ENCODE measurements at regions not wholly inside any gene's neighbourhood (a gene's known extent, or its start where the extent isn't known, plus 50 kb on each side); places are given as distances from the start of the nearest gene placed in this dataset.

GRCh38 chr1:62917314-62917713 lies 133.4 kb downstream of the ATG4C start:
- H3K27me3 ChIP-seq (ENCODE audit: control insufficient read depth in 3 of 3, insufficient read depth in 3 of 3, low read length in 3 of 3): peaks cover 0 to 3% (median 0%) of the 10 kb centered on the region in 3 donors
- no peak overlapping the region for H3K27ac ChIP-seq (ENCODE audit: low read depth, low read length)
- no peaks in the 10 kb centered on the region for H3K4me1 ChIP-seq (ENCODE audit: control insufficient read depth in 3 of 3, insufficient read depth in 3 of 3, low read length in 3 of 3)

GRCh38 chr1:62917805-62918204 lies 133.9 kb downstream of the ATG4C start:
- Histone ChIP-seq H3K27me3 (ENCODE audit: control insufficient read depth in 3 of 3, insufficient read depth in 3 of 3, low read length in 3 of 3) (peaks cover 0 to 3% (median 0%) of the 10 kb centered on the region in 3 donors), H3K36me3 (ENCODE audit: control insufficient read depth in 3 of 3, insufficient read depth in 3 of 3, low read length in 3 of 3) (no peaks in the 10 kb centered on the region), H3K9me3 (ENCODE audit: control insufficient read depth in 3 of 3, low read length in 3 of 3) (no peaks in the 10 kb centered on the region), H3K27ac (ENCODE audit: low read depth, low read length) (no peak overlapping the region), H3K4me3 (ENCODE audit: low read length in 3 of 3) (no peak overlapping the region), H3K9ac (ENCODE audit: low read depth in 1 of 3, low read length in 3 of 3) (no peak overlapping the region), H3K4me1 (ENCODE audit: control insufficient read depth in 3 of 3, insufficient read depth in 3 of 3, low read length in 3 of 3) (no peaks in the 10 kb centered on the region)

More at GRCh38 chr1:62917314-62917713, 133.4 kb downstream of the ATG4C start:
- Histone ChIP-seq H3K9me3 (ENCODE audit: control insufficient read depth in 3 of 3, low read length in 3 of 3) (no peaks in the 10 kb centered on the region), H3K36me3 (ENCODE audit: control insufficient read depth in 3 of 3, insufficient read depth in 3 of 3, low read length in 3 of 3) (no peaks in the 10 kb centered on the region), H3K9ac (ENCODE audit: low read depth in 1 of 3, low read length in 3 of 3) (no peak overlapping the region), H3K4me3 (ENCODE audit: low read length in 3 of 3) (no peak overlapping the region)

- no peaks in the 10 kb centered on the region for H3K36me3 ChIP-seq (ENCODE audit: control insufficient read depth in 3 of 3, insufficient read depth in 3 of 3, low read length in 3 of 3)
- H3K27me3 ChIP-seq (ENCODE audit: control insufficient read depth in 3 of 3, insufficient read depth in 3 of 3, low read length in 3 of 3): peaks cover 0 to 3% (median 0%) of the 10 kb centered on the region in 3 donors
- no peak overlapping the region for H3K27ac ChIP-seq (ENCODE audit: low read depth, low read length)
- no peak overlapping the region for H3K9ac ChIP-seq (ENCODE audit: low read depth in 1 of 3, low read length in 3 of 3)
- no peak overlapping the region for H3K4me3 ChIP-seq (ENCODE audit: low read length in 3 of 3)
- no peaks in the 10 kb centered on the region for H3K4me1 ChIP-seq (ENCODE audit: control insufficient read depth in 3 of 3, insufficient read depth in 3 of 3, low read length in 3 of 3)
- H3K9me3 ChIP-seq (ENCODE audit: control insufficient read depth in 3 of 3, low read length in 3 of 3): no peaks in the 10 kb centered on the region
These were observed 134.8 kb downstream of the ATG4C start for GRCh38 chr1:62918700-62919099.

- H3K36me3 ChIP-seq (ENCODE audit: control insufficient read depth in 3 of 3, insufficient read depth in 3 of 3, low read length in 3 of 3): no peaks in the 10 kb centered on the region
- no peak overlapping the region for H3K4me3 ChIP-seq (ENCODE audit: low read length in 3 of 3)
- no peak overlapping the region for H3K9ac ChIP-seq (ENCODE audit: low read depth in 1 of 3, low read length in 3 of 3)
- H3K27ac ChIP-seq (ENCODE audit: low read depth, low read length): no peak overlapping the region
- peaks cover 0 to 3% (median 3%) of the 10 kb centered on the region in 3 donors for H3K27me3 ChIP-seq (ENCODE audit: control insufficient read depth in 3 of 3, insufficient read depth in 3 of 3, low read length in 3 of 3)
- no peaks in the 10 kb centered on the region for H3K4me1 ChIP-seq (ENCODE audit: control insufficient read depth in 3 of 3, insufficient read depth in 3 of 3, low read length in 3 of 3)
- H3K9me3 ChIP-seq (ENCODE audit: control insufficient read depth in 3 of 3, low read length in 3 of 3): no peaks in the 10 kb centered on the region
These were observed 138.1 kb downstream of the ATG4C start for GRCh38 chr1:62922006-62922405.

GRCh38 chr1:62924983-62925790 lies 141.3 kb downstream of the ATG4C start:
- H3K36me3 ChIP-seq (ENCODE audit: control insufficient read depth in 3 of 3, insufficient read depth in 3 of 3, low read length in 3 of 3): no peaks in the 10 kb centered on the region
- no peak overlapping the region for H3K9ac ChIP-seq (ENCODE audit: low read depth in 1 of 3, low read length in 3 of 3)
- no peaks in the 10 kb centered on the region for H3K9me3 ChIP-seq (ENCODE audit: control insufficient read depth in 3 of 3, low read length in 3 of 3)
- H3K27ac ChIP-seq (ENCODE audit: low read depth, low read length): no peak overlapping the region
- H3K4me3 ChIP-seq (ENCODE audit: low read length in 3 of 3): no peak overlapping the region
- H3K27me3 ChIP-seq (ENCODE audit: control insufficient read depth in 3 of 3, insufficient read depth in 3 of 3, low read length in 3 of 3): peaks cover 0 to 9% (median 0%) of the 10 kb centered on the region in 3 donors
- no peaks in the 10 kb centered on the region for H3K4me1 ChIP-seq (ENCODE audit: control insufficient read depth in 3 of 3, insufficient read depth in 3 of 3, low read length in 3 of 3)

GRCh38 chr1:62926681-62927252 lies 142.8 kb downstream of the ATG4C start:
- no peak overlapping the region for H3K4me3 ChIP-seq (ENCODE audit: low read length in 3 of 3)
- H3K36me3 ChIP-seq (ENCODE audit: control insufficient read depth in 3 of 3, insufficient read depth in 3 of 3, low read length in 3 of 3): no peaks in the 10 kb centered on the region
- no peaks in the 10 kb centered on the region for H3K4me1 ChIP-seq (ENCODE audit: control insufficient read depth in 3 of 3, insufficient read depth in 3 of 3, low read length in 3 of 3)
- H3K27ac ChIP-seq (ENCODE audit: low read depth, low read length): no peak overlapping the region
- no peak overlapping the region for H3K9ac ChIP-seq (ENCODE audit: low read depth in 1 of 3, low read length in 3 of 3)
- no peaks in the 10 kb centered on the region for H3K9me3 ChIP-seq (ENCODE audit: control insufficient read depth in 3 of 3, low read length in 3 of 3)
- peaks cover 0 to 9% (median 0%) of the 10 kb centered on the region in 3 donors for H3K27me3 ChIP-seq (ENCODE audit: control insufficient read depth in 3 of 3, insufficient read depth in 3 of 3, low read length in 3 of 3)

GRCh38 chr1:62928885-62929284 lies 145.0 kb downstream of the ATG4C start:
- H3K9ac ChIP-seq (ENCODE audit: low read depth in 1 of 3, low read length in 3 of 3): no peak overlapping the region
- no peak overlapping the region for H3K27ac ChIP-seq (ENCODE audit: low read depth, low read length)
- H3K36me3 ChIP-seq (ENCODE audit: control insufficient read depth in 3 of 3, insufficient read depth in 3 of 3, low read length in 3 of 3): no peaks in the 10 kb centered on the region
- H3K4me3 ChIP-seq (ENCODE audit: low read length in 3 of 3): no peak overlapping the region
- no peaks in the 10 kb centered on the region for H3K4me1 ChIP-seq (ENCODE audit: control insufficient read depth in 3 of 3, insufficient read depth in 3 of 3, low read length in 3 of 3)
- peaks cover 0 to 9% (median 0%) of the 10 kb centered on the region in 3 donors for H3K27me3 ChIP-seq (ENCODE audit: control insufficient read depth in 3 of 3, insufficient read depth in 3 of 3, low read length in 3 of 3)
- H3K9me3 ChIP-seq (ENCODE audit: control insufficient read depth in 3 of 3, low read length in 3 of 3): no peaks in the 10 kb centered on the region

- H3K4me1 ChIP-seq (ENCODE audit: control insufficient read depth in 3 of 3, insufficient read depth in 3 of 3, low read length in 3 of 3): no peaks in the 10 kb centered on the region
- no peak overlapping the region for H3K27ac ChIP-seq (ENCODE audit: low read depth, low read length)
- H3K27me3 ChIP-seq (ENCODE audit: control insufficient read depth in 3 of 3, insufficient read depth in 3 of 3, low read length in 3 of 3): no peaks in the 10 kb centered on the region
- no peak overlapping the region for H3K4me3 ChIP-seq (ENCODE audit: low read length in 3 of 3)
- no peak overlapping the region for H3K9ac ChIP-seq (ENCODE audit: low read depth in 1 of 3, low read length in 3 of 3)
- H3K36me3 ChIP-seq (ENCODE audit: control insufficient read depth in 3 of 3, insufficient read depth in 3 of 3, low read length in 3 of 3): no peaks in the 10 kb centered on the region
- H3K9me3 ChIP-seq (ENCODE audit: control insufficient read depth in 3 of 3, low read length in 3 of 3): no peaks in the 10 kb centered on the region
These were observed 153.8 kb downstream of the ATG4C start for GRCh38 chr1:62937634-62938296.

- Histone ChIP-seq H3K27ac (ENCODE audit: low read depth, low read length) (no peak overlapping the region), H3K27me3 (ENCODE audit: control insufficient read depth in 3 of 3, insufficient read depth in 3 of 3, low read length in 3 of 3) (no peaks in the 10 kb centered on the region), H3K4me3 (ENCODE audit: low read length in 3 of 3) (no peak overlapping the region), H3K9ac (ENCODE audit: low read depth in 1 of 3, low read length in 3 of 3) (no peak overlapping the region), H3K4me1 (ENCODE audit: control insufficient read depth in 3 of 3, insufficient read depth in 3 of 3, low read length in 3 of 3) (no peaks in the 10 kb centered on the region), H3K9me3 (ENCODE audit: control insufficient read depth in 3 of 3, low read length in 3 of 3) (no peaks in the 10 kb centered on the region), H3K36me3 (ENCODE audit: control insufficient read depth in 3 of 3, insufficient read depth in 3 of 3, low read length in 3 of 3) (no peaks in the 10 kb centered on the region)
These were observed 157.8 kb downstream of the ATG4C start for GRCh38 chr1:62941780-62942179.

GRCh38 chr1:62946511-62946910 lies 162.6 kb downstream of the ATG4C start:
- H3K36me3 ChIP-seq (ENCODE audit: control insufficient read depth in 3 of 3, insufficient read depth in 3 of 3, low read length in 3 of 3): no peaks in the 10 kb centered on the region
- H3K27me3 ChIP-seq (ENCODE audit: control insufficient read depth in 3 of 3, insufficient read depth in 3 of 3, low read length in 3 of 3): peaks cover 0 to 3% (median 0%) of the 10 kb centered on the region in 3 donors
- H3K9me3 ChIP-seq (ENCODE audit: control insufficient read depth in 3 of 3, low read length in 3 of 3): no peaks in the 10 kb centered on the region
- no peak overlapping the region for H3K27ac ChIP-seq (ENCODE audit: low read depth, low read length)
- H3K9ac ChIP-seq (ENCODE audit: low read depth in 1 of 3, low read length in 3 of 3): no peak overlapping the region
- H3K4me3 ChIP-seq (ENCODE audit: low read length in 3 of 3): no peak overlapping the region
- H3K4me1 ChIP-seq (ENCODE audit: control insufficient read depth in 3 of 3, insufficient read depth in 3 of 3, low read length in 3 of 3): no peaks in the 10 kb centered on the region

Measured in skeletal muscle tissue (tissue), 3 donors.